HFF-Myc (cell line): ENCODE measurements at regions not wholly inside any gene's neighbourhood (a gene's known extent, or its start where the extent isn't known, plus 50 kb on each side); places are given as distances from the start of the nearest gene placed in this dataset.

ENCODE experiments used
- DNase-seq: peaks from one replicate; pipeline ENCODE4 v3.0.0-alpha.2; 2011; ENCODE audit warnings: low read depth; ENCODE audit errors: extremely low read depth
- H3K4me3 ChIP-seq: replicated peaks from 2 replicates; pipeline ENCODE4 v1.5.1; 2011; ENCODE audit warnings: low read depth, mild to moderate bottlenecking, control low read depth, low read length
- CTCF ChIP-seq: IDR thresholded peaks from 2 replicates; pipeline ENCODE4 v1.5.1; 2012; ENCODE audit warnings: mild to moderate bottlenecking, low read depth, low read length, control low read depth; ENCODE audit errors: missing control alignments

DNA sequence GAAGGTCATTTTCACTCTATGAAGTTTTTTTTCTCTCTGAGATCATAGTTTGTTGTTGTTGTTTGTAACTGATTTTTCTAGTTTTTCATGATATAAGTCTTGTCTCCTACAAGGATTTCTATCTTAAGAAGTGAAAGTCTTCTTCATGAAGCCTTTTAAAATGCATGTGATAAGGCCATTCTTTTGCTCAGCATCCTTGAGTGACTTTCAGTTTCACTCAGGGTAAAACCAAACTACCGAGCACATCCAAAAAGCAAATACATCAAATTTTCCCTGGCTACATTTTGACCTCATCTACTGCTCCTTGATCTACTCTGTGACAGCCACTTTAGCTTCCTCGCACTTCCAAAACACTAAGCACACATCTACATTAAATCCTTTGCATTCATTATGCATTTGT is 580.7 kb downstream of the KCTD8 start:
- no peak for DNase-seq
- H3K4me3 ChIP-seq: no peak overlapping the region
- TF ChIP-seq CTCF: no peak

DNA sequence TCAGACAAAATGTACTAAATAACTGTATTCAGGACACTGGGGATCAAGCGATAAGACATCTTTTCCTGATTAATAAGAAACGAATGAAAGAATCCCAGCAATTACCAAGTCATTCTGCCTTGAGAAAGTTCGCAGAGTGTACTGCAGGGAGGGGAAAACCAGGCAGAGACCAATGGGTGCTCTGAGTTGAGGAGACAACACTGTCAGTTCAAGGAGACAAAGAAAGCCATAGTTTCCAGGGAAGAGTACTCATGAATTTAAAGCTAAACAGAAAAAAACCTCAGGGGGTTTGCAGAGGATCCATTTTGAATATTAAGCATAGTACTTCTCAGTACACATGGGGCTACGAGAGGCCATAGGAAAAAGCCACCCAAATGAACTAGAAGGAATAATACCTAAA is 573.0 kb downstream of the KCTD8 start:
- TF ChIP-seq CTCF: no peak
- no peak for DNase-seq
- H3K4me3 ChIP-seq: no peak overlapping the region

- no peak for DNase-seq
- TF ChIP-seq CTCF: no peak
- H3K4me3 ChIP-seq: no peak overlapping the region
Measured at GRCh38 chr4:43882470-43882869, 566.1 kb downstream of the KCTD8 start.

DNA sequence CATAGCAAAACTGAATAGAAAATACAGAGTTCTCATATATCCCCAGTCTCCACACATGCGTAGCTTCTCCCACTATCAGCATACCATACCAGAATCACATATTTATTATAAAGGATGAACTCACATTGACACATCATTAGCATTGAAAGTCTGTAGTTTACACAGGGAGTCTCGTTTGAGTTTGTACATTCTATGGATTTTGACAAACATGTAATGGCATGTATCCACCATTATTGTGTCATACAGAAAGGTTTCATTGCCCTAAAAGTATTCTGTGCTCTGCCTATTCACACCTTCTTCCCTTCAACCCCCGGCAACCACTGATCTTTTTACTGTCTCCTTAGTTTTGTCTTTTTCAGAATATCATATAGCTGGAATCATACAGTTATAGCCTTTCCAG is 562.4 kb downstream of the KCTD8 start:
- DNase-seq: no peak
- H3K4me3 ChIP-seq: no peak overlapping the region
- TF ChIP-seq CTCF: no peak

GRCh38 chr4:43898836-43899235 is 549.8 kb downstream of the KCTD8 start:
- TF ChIP-seq CTCF: no peak
- DNase-seq: no peak
- no peak overlapping the region for H3K4me3 ChIP-seq

DNA sequence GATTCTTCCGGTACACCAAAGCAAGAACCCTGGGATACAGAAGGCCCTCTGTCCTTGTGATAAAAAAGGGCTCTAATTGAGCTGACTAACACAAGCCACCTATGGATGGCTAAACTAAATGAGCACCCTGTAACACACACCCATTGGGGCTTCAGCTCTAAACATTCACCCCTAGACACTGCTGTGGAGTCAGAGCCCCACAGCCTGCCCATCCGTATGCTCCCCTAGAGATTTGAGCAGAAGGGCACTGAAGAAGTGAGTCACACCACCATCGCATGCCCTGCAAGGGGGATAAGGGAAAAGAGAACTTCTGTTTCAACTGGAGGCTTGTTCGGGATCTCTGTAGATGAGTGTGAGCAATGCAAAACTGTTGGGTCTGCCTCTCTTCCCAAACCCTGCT is 545.2 kb downstream of the KCTD8 start:
- no peak for DNase-seq
- no peak for TF ChIP-seq CTCF

GRCh38 chr4:43918377-43918776 is 530.2 kb downstream of the KCTD8 start:
- DNase-seq: no peak
- no peak overlapping the region for H3K4me3 ChIP-seq
- TF ChIP-seq CTCF: no peak

More for the DNA sequence above, 545.2 kb downstream of the KCTD8 start:
- no peak overlapping the region for H3K4me3 ChIP-seq
